ENCODE measurements at regions not wholly inside any gene's neighbourhood (a gene's known extent, or its start where the extent isn't known, plus 50 kb on each side); places are given as distances from the start of the nearest gene placed in this dataset.
"Not testable (repeated sequence)": the region's sequence is repeated elsewhere in the genome, so short reads cannot be mapped to it uniquely, and the experiment has no call there.

DNA sequence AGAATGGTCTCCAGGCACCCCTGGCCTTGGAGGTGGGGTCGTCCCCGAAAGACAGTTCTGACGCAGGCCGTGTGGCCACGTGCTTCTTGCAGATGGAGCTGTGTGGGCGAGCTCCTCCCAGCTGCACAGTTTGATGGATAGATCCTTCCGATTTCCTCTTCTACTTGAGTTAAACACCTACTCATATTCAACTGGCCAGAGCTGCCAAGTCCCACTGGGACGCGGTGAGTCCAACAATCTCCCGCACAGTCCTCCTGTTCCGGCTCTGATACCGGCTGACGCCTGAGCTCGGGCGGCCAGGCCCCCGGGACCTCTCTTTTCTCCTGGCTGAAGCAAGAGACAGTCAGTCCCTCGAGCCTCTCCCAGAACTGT is 57.9 kb upstream of the DACT2 start:
- no peak overlapping the region for H3K4me3 ChIP-seq (ENCODE audit: low read depth in 2 of 2, low read length in 2 of 2)
- DNase-seq (ENCODE audit: low read depth, low spot score) (no peak), ATAC-seq (no peak)
- no peak overlapping the region for H3K27ac ChIP-seq (ENCODE audit: low read length)
- H3K9me3 ChIP-seq (ENCODE audit: control insufficient read depth, insufficient read depth, low read depth, low read length): no peaks in the 10 kb centered on the region
- no peaks in the 10 kb centered on the region for H3K4me1 ChIP-seq (ENCODE audit: control insufficient read depth, insufficient read depth, low read length)
- ChIA-PET POLR2A (no interaction called here), CTCF (no interaction called here)
- in situ Hi-C loops (cut with HindIII; ENCODE audit: low pct_unique_long_range_greater_than_20kb, low sequenced_read_pairs): no loop called here
- H3K36me3 ChIP-seq (ENCODE audit: control insufficient read depth, insufficient read depth, low read length): no peaks in the 10 kb centered on the region
- intact Hi-C loops (cut with micrococcal nuclease; ENCODE audit: unreplicated experiment): no loop called here
- no TSS peak for BruUV-seq (replicated peaks)
- TF ChIP-seq POLR2AphosphoS5 (IDR thresholded peaks at IDR 0.05; ENCODE audit: low read depth, low read length) (no peak), SIN3A (IDR thresholded peaks at IDR 0.05; ENCODE audit: borderline replicate concordance, insufficient read depth, low read depth, low read length) (no peak), TCF7L2 (IDR thresholded peaks at IDR 0.05; ENCODE audit: low read depth, low read length) (no peak)
- TF ChIP-seq, protein P1, sequence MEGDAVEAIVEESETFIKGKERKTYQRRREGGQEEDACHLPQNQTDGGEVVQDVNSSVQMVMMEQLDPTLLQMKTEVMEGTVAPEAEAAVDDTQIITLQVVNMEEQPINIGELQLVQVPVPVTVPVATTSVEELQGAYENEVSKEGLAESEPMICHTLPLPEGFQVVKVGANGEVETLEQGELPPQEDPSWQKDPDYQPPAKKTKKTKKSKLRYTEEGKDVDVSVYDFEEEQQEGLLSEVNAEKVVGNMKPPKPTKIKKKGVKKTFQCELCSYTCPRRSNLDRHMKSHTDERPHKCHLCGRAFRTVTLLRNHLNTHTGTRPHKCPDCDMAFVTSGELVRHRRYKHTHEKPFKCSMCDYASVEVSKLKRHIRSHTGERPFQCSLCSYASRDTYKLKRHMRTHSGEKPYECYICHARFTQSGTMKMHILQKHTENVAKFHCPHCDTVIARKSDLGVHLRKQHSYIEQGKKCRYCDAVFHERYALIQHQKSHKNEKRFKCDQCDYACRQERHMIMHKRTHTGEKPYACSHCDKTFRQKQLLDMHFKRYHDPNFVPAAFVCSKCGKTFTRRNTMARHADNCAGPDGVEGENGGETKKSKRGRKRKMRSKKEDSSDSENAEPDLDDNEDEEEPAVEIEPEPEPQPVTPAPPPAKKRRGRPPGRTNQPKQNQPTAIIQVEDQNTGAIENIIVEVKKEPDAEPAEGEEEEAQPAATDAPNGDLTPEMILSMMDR (IDR thresholded peaks at IDR 0.05): no peak
- TF ChIP-seq, protein P2, sequence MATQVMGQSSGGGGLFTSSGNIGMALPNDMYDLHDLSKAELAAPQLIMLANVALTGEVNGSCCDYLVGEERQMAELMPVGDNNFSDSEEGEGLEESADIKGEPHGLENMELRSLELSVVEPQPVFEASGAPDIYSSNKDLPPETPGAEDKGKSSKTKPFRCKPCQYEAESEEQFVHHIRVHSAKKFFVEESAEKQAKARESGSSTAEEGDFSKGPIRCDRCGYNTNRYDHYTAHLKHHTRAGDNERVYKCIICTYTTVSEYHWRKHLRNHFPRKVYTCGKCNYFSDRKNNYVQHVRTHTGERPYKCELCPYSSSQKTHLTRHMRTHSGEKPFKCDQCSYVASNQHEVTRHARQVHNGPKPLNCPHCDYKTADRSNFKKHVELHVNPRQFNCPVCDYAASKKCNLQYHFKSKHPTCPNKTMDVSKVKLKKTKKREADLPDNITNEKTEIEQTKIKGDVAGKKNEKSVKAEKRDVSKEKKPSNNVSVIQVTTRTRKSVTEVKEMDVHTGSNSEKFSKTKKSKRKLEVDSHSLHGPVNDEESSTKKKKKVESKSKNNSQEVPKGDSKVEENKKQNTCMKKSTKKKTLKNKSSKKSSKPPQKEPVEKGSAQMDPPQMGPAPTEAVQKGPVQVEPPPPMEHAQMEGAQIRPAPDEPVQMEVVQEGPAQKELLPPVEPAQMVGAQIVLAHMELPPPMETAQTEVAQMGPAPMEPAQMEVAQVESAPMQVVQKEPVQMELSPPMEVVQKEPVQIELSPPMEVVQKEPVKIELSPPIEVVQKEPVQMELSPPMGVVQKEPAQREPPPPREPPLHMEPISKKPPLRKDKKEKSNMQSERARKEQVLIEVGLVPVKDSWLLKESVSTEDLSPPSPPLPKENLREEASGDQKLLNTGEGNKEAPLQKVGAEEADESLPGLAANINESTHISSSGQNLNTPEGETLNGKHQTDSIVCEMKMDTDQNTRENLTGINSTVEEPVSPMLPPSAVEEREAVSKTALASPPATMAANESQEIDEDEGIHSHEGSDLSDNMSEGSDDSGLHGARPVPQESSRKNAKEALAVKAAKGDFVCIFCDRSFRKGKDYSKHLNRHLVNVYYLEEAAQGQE (IDR thresholded peaks at IDR 0.05; ENCODE audit: insufficient read depth in 1 of 2, low read depth in 2 of 2, low read length in 1 of 2): no peak
- no peaks in the 10 kb centered on the region; the same call in 1 of the 2 replicates for H3K27me3 ChIP-seq (ENCODE audit: control insufficient read depth, insufficient read depth, low read length)

DNA sequence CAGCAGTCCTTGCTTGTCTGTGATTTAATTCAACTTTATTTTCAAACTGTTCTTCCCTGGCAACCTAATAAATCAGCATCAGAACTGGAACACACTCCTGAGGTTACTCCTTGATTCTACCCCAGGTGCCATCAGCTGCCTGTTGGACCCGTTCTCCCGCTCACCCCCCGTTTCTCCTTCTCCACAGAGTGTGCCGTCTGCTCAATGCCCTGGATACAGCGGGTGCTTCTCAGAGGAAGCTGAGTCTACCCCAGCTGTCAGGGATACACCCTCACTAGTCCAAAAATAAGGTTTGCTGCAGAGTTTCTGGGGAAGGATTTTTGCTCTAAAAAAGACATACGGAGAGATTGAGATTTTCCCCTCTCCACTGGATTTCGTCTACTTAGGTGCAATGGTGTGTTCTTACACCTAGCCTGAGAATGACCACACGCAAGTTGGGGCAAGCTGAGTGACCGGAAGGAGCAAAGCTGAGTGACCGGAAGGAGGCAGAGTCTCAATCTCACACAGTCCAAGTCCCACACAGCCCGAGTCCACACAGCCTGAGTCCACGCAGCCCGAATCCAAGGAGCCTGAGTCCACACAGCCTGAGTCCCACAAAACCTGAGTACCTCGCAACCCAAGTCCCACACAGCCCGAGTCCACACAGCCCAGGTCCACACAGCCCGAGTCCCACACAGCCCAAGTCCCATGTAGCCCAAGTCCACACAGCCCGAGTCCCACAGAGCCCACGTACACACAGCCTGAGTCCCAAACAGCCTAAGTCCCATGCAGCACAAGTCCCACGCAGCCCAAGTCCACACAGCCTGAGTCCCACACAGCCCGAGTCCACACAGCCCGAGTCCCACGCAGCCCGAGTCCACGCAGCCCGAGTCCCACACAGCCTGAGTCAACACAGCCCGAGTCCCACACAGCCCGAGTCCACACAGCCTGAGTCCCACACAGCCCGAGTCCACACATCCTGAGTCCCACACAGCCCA is 58.6 kb upstream of the DACT2 start:
- DNase-seq (ENCODE audit: low read depth, low spot score) (no peak), ATAC-seq (no peak)
- no peak for TF ChIP-seq POLR2AphosphoS5 (IDR thresholded peaks at IDR 0.05; ENCODE audit: low read depth, low read length)
- TF ChIP-seq SIN3A (IDR thresholded peaks at IDR 0.05; ENCODE audit: borderline replicate concordance, insufficient read depth, low read depth, low read length): no peak
- TF ChIP-seq, protein P1 (IDR thresholded peaks at IDR 0.05): no peak
- TF ChIP-seq, protein P2 (IDR thresholded peaks at IDR 0.05; ENCODE audit: insufficient read depth in 1 of 2, low read depth in 2 of 2, low read length in 1 of 2): no peak
- no peak for TF ChIP-seq TCF7L2 (IDR thresholded peaks at IDR 0.05; ENCODE audit: low read depth, low read length)
- in situ Hi-C loops (cut with HindIII; ENCODE audit: low pct_unique_long_range_greater_than_20kb, low sequenced_read_pairs): no loop called here
- no peaks in the 10 kb centered on the region for H3K36me3 ChIP-seq (ENCODE audit: control insufficient read depth, insufficient read depth, low read length)
- no peak overlapping the region for H3K27ac ChIP-seq (ENCODE audit: low read length)
- intact Hi-C loops (cut with micrococcal nuclease; ENCODE audit: unreplicated experiment): no loop called here
- H3K9me3 ChIP-seq (ENCODE audit: control insufficient read depth, insufficient read depth, low read depth, low read length): no peaks in the 10 kb centered on the region
- H3K4me3 ChIP-seq (ENCODE audit: low read depth in 2 of 2, low read length in 2 of 2): no peak overlapping the region
- H3K27me3 ChIP-seq (ENCODE audit: control insufficient read depth, insufficient read depth, low read length): no peaks in the 10 kb centered on the region
- CTCF ChIA-PET: no interaction called here
- no peaks in the 10 kb centered on the region for H3K4me1 ChIP-seq (ENCODE audit: control insufficient read depth, insufficient read depth, low read length)
- POLR2A ChIA-PET: no interaction called here
- BruUV-seq (replicated peaks): no TSS peak

DNA sequence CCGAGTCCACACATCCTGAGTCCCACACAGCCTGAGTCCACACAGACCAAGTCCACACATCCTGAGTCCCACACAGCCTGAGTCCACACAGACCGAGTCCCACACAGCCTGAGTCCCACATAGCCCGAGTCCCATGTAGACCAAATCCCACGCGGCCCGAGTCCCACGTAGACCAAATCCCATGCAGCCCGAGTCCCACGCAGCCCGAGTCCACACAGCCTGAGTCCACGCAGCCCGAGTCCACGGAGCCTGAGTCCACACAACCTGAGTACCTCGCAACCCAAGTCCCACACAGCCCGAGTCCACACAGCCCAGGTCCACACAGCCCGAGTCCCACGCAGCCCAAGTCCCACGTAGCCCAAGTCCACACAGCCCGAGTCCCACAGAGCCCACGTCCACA is 60.0 kb upstream of the DACT2 start:
- CTCF ChIA-PET; H3K27me3 ChIP-seq (ENCODE audit: control insufficient read depth, insufficient read depth, low read length); ATAC-seq; H3K9me3 ChIP-seq (ENCODE audit: control insufficient read depth, insufficient read depth, low read depth, low read length); DNase-seq (ENCODE audit: low read depth, low spot score); H3K27ac ChIP-seq (ENCODE audit: low read length); in situ Hi-C loops (cut with HindIII; ENCODE audit: low pct_unique_long_range_greater_than_20kb, low sequenced_read_pairs); H3K36me3 ChIP-seq (ENCODE audit: control insufficient read depth, insufficient read depth, low read length); H3K4me3 ChIP-seq (ENCODE audit: low read depth in 2 of 2, low read length in 2 of 2); BruUV-seq (replicated peaks); POLR2A ChIA-PET; H3K4me1 ChIP-seq (ENCODE audit: control insufficient read depth, insufficient read depth, low read length); intact Hi-C loops (cut with micrococcal nuclease; ENCODE audit: unreplicated experiment): not testable (repeated sequence)
